GM20000 (cell line): ENCODE measurements at regions not wholly inside any gene's neighbourhood (a gene's known extent, or its start where the extent isn't known, plus 50 kb on each side); places are given as distances from the start of the nearest gene placed in this dataset.

Experiments
- DNase-seq: peaks from one replicate; pipeline ENCODE4 v3.0.0; 2012; ENCODE audit warnings: low spot score
- TF ChIP-seq, protein P1 (sequence below): IDR thresholded peaks from 2 replicates; pipeline ENCODE4 v1.5.1; 2012; ENCODE audit warnings: mild to moderate bottlenecking, control low read depth; ENCODE audit errors: extremely low read depth, missing control alignments

DNA sequence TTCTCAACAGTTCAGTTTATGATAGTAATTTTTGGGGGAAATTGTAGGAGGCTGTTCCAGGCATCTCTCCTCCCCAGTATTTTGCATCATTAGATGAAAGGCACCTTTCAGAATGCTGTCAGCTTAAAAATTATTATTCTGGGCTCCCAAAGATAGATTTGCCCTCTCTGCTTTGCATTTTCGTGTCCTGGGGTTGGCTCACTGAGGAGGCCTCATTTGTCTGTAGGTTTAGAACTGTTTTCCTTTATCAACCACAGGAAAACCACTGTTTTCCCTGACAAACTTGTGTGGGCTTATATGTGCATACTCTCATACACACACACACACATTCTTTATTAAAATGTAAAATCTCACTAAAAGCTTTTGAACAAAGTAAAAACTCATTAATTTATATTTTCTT lies 197.2 kb upstream of the VCX3A start:
- DNase-seq, result no peak
- TF ChIP-seq, protein P1, sequence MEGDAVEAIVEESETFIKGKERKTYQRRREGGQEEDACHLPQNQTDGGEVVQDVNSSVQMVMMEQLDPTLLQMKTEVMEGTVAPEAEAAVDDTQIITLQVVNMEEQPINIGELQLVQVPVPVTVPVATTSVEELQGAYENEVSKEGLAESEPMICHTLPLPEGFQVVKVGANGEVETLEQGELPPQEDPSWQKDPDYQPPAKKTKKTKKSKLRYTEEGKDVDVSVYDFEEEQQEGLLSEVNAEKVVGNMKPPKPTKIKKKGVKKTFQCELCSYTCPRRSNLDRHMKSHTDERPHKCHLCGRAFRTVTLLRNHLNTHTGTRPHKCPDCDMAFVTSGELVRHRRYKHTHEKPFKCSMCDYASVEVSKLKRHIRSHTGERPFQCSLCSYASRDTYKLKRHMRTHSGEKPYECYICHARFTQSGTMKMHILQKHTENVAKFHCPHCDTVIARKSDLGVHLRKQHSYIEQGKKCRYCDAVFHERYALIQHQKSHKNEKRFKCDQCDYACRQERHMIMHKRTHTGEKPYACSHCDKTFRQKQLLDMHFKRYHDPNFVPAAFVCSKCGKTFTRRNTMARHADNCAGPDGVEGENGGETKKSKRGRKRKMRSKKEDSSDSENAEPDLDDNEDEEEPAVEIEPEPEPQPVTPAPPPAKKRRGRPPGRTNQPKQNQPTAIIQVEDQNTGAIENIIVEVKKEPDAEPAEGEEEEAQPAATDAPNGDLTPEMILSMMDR, result no peak

- TF ChIP-seq, protein P1, result no peak
- DNase-seq, result no peak
These were observed 194.7 kb upstream of the VCX3A start for GRCh38 chrX:6729626-6730025.

DNA sequence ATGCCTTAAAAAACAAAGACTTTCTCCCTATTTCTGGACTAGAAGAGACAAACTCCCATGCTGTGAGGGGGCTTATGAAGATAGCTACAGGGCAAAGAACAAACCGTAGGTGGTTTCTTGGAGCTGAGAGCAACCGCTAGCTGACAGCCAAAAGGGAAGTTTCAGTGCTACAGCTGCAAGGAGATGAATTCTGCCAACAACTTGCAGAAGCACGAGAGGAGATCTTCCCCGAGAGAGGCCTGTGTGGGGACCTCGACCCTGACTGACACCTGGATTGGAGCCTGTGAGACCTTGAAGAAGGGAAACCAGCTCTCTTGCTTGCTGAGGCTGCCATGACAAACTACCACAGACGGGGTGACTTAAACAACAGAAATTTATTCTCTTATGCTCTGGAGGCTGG lies 183.8 kb upstream of the VCX3A start:
- no peak for DNase-seq
- TF ChIP-seq, protein P1, result no peak

DNA sequence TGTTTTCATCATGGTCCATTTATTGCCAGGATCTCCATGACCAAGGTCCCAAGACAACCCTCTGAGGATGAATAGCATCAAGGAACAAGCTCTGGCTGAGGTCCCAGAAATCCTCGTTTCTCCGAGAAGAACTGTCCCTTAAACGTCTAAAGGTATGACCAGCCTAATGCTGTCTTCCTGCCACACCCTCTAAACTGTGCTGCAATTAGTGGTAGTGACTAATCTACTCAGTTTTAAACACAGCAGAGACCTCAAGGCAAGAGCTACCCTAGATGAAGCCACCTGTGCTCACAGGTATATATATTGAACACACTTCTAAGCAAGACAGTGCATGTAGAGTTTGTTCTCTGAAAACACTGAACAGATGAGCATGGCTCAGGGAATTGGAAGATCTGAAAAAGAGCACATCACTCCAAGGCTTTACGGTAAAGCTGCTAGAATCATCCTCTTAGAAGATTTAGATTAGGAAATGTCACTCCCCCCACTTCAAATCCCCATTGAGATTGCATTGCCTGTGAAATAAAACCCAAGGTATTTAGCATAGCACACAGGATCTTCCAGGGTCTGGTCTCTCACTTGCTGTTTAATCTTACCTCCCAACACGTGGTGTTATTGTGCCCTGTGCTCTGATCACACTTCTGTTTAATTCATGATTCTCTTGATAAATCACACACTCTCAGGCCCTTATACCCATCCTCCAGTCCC lies 173.9 kb upstream of the VCX3A start:
- no peak for DNase-seq
- TF ChIP-seq, protein P1, result no peak

DNA sequence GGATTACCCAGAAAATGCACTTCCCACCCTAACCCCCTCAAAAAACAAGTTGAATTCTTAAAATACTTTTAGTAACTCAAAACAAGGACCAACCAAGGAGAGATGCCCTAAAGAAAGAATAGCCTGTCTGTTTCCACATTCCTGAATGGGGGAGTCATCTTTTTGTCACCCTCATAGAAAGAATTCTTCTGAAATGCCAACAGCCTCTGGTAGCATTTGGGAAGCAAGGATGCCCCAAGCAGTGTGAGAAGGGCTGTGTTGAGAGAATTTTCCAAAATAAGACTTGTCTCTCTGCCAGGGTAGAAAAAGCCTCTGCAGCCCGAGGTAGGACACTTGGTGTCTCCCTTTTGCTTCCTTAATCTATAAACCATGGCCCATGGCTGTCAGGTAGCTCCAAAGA lies 173.1 kb upstream of the VCX3A start:
- TF ChIP-seq, protein P1, result no peak
- no peak for DNase-seq

DNA sequence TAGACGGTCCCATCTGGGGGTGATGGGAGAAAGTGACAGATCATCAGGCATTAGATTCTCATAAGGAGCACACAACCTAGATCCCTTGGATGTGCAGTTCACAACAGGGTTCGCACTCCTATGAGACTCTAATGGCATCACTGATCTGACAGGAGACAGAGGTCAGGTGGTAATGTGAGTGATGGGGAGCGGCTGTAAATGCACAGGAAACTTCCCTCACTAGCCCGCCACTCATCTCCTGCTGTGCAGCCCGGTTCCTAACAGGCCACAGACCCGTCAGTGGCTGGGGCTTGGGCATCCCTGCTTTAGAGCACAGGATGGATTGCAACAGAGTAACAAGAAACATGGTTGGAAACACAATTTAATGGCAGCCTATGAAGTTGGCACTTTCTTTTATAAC lies 172.6 kb upstream of the VCX3A start:
- TF ChIP-seq, protein P1, result no peak
- DNase-seq, result no peak

DNA sequence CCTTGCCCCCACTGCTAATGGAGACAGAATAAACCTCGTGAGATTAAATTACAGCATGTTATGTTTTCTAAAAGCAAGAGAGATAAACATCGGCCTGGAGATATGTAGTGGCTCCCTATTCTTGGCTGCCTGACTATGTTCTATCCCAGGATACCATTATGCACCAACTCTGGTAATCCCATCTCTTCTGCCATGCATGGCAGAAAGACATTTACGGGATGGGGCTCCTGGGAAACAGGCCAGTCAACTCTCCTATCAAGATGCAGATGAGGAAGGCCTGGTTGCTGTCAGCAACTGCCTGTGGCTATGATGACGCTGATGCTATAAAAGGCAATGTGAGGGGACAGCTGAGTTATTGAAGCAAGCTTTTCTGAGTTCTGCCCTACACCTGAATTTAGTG lies 166.2 kb upstream of the VCX3A start:
- TF ChIP-seq, protein P1, result no peak

More for the DNA sequence above, 166.2 kb upstream of the VCX3A start:
- no peak for DNase-seq
